Hematopoietic multipotent progenitor cell treated with erythropoietin and hydrocortisone succinate and interleukin-3 and kit ligand, for 17 days (in vitro differentiated cells): ENCODE measurements at regions not wholly inside any gene's neighbourhood (a gene's known extent, or its start where the extent isn't known, plus 50 kb on each side); places are given as distances from the start of the nearest gene placed in this dataset.
"Not testable (repeated sequence)": the region's sequence is repeated elsewhere in the genome, so short reads cannot be mapped to it uniquely, and the experiment has no call there.

ENCODE experiments used
- DNase-seq: peaks from one replicate; pipeline ENCODE4 v3.0.0-alpha.2; 2015; ENCODE audit warnings: low spot score

DNA sequence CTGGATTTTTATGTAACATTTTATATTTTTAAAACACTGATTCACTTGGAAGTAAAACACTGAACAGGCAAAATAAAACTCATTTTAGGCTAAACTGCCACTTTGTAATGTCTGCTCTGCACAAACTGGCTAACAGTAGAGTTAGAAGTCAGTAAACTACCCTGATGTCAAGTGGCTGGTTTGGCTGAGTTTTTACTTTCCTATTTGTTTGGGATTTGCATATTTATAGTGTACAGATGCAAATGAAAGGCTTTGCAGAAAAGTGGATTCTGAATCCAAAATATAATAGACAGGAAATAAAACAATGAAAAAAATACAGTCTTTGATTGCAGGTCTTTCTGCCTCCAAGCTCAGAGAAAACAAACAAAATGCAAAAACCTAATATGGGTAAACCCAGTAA lies 213.1 kb downstream of the CDH26 start:
- DNase-seq: no peak

DNA sequence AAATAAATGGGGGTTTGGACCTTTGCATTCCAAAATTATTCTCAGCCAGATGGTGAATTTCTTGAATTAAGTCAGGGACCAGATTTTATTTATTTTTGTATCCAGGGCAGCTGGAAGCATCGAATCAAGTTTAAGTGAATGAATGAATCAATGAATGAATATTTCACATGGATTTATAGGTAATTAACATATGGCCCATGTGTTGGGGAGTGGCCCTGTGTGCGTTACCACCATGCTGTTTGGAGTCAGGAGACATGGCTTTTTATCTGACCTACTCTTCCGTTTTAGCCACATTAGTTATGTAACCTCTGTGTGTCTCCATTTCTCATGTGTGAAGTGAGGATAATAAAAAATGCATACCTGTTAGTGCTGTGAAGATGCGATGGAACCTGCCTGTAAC lies 213.5 kb downstream of the CDH26 start:
- no peak for DNase-seq

DNA sequence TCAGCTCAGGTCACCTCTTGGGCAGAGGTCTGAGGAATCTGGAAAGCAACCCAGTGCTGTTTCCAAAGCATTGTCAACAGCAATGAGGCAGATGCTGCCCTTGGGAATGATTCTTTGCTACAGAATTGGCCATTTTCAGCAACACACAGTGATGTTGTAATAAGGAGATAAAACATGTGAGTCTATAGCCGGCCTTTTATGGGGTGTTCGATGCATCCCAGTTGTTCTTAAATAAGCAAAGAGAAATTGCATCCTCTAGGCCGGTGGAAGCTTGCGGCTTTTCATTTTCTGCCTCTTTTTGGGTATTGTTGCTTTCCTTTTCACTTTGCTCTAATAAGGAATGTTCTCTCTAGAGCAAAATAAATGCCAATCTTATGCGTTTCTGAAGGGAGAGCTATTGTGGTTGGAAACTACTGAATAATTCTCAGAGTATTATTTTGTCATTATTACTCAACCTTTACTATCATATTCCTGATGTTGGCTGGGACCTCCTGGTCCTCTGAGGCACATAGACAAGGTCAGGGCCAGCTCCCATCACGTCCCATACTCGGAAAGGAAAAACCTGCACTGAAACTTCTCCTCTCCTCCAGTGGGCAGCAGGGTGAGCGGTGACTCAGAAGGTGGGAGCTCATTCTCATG lies 214.2 kb downstream of the CDH26 start:
- no peak for DNase-seq

DNA sequence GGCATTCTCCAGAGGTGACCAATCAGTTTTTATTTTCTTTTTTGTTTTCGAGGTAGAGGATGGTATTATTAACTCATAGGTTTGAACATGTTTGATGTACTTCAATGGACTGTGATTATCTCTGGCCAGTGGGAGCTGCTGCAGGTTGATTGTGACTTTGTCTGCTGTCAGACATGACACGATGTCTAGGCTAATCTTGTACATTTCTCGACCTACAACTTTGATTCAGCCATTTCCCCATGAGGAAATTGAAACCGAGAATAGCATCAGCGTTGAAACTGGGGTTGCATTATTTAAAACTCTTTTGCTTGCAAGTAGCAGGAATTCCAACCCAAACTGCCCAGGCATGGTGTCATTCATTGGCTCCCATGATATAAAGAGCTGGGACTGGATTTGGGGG lies 218.9 kb downstream of the CDH26 start:
- DNase-seq: no peak

DNA sequence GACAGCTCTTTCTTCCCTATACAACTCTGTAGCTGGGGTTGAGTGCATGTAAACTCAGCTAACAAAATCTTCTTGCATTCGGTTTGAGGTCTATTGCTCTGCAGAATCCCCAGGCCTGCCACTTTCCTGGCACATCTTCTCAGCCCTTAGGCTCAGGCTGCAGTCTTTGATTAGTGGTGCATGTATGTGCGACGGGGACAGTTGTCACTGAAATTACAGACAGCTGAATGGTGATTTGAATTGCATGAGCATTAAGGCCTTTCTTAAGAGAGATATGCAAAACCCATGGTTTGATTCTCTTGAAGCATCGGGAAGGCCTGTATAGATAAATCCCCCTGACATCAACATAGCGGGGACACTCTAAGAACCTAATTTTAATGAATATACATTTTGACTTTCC lies 222.8 kb downstream of the CDH26 start:
- no peak for DNase-seq

DNA sequence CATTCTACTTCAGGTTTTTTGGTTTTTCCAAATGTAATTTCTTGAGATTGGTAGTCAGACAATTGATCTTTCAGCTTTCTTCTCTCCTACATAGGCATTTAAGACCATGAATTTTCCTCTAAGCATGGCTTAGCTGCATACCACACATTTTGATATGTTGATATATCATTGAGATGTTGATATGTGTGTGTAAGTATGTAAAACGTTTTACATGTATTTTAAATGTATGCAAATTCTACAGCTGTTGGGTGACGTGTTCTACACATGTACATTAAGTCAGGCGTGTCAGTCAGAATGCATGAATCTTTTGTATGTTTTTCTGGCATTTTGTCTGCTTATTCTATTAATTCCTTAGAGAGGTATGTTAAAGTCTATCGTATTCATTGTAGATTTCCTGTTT lies 228.2 kb downstream of the CDH26 start:
- DNase-seq: no peak

DNA sequence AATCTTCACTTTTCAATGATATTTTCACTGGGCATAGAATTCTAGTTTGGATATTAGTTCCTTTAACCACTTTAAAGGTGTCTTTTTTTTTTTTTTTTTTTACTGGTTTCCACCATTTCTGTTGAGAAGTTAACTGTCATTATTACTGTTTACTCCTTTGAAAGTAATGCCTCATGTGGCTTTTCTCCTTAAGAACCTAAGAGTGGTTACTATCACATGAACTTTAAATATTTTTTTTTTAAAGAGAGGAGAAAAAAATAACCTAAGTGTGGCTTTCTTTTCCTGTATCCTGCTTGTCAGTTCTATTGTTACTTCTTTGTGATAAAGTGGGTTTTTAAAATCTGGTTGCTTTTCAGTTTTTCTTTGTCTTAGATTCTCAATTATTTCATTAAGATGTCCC lies 229.5 kb downstream of the CDH26 start:
- no peak for DNase-seq

DNA sequence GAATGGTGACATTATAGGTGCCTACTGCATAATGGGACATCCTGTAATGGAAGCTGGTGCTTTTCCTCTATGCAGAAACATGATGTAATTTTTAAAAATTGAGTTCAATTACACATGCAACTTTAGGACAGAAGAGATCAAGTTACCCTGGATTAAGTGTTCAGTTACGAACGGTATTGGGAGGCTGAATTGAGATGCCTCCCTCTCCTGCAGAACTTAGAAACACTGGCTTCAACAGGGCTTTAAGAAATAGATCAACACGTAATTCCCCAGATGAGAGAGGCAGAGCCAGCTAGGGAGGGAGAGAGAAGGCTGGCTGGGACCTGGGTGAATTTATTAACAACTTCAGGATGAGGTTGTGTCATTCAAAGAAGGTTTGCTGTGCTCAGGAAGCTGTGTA lies 232.8 kb downstream of the CDH26 start:
- no peak for DNase-seq

DNA sequence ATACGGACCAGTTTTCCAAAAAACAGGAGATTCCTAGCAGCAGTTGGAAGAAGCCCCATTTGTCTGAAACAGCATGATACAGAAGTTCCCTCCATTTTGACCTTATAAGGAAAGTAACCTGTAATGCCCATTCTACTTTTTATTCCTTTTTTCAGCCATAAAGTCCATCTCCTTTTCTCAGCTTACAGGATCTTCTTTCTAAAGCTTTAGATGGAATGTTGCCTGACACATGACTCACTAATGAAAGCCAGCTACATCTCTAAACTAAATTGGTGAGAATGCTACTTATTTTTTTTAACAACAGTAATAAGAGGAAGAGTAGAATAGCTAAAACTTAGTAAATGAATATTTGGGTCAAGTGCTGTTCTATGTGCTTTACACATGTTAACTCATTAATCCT lies 234.1 kb downstream of the CDH26 start:
- DNase-seq: no peak

DNA sequence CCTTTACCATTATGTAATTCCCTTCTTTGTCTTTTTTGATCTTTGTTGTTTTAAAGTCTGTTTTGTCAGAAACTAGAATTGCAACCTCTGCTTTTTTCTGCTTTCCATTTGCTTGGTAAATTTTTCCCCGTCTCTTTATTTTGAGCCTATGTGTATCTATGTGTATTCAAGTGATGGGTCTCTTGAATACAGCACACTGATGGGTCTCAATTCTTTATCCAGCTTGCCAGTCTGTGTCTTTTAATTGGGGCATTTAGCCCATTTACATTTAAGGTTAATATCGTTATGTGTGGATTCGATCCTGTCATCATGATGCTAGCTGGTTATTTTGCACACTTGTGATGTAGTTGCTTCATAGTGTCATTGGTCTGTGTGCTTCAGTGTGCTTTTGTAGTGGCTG lies 240.9 kb downstream of the CDH26 start:
- not testable (repeated sequence) for DNase-seq

DNA sequence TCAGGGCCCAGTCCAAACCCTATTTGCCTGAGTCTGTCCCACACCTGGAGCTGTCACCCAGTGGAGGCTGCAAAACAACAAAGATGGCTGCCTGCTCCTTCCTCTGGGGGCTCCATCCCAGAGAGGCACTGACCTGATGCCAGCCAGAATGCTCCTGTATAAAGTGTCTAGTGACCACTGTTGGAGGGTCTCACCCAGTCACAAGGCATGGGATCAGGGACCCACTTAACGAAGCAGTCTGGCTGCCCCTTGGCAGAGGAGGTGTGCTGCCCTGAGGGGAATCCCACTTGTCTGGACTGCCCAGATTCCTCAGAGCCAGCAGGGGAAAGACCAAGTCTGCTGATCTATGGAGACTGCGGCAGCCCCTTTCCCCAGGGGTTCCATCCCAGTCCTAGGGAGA lies 241.6 kb downstream of the CDH26 start:
- no peak for DNase-seq

DNA sequence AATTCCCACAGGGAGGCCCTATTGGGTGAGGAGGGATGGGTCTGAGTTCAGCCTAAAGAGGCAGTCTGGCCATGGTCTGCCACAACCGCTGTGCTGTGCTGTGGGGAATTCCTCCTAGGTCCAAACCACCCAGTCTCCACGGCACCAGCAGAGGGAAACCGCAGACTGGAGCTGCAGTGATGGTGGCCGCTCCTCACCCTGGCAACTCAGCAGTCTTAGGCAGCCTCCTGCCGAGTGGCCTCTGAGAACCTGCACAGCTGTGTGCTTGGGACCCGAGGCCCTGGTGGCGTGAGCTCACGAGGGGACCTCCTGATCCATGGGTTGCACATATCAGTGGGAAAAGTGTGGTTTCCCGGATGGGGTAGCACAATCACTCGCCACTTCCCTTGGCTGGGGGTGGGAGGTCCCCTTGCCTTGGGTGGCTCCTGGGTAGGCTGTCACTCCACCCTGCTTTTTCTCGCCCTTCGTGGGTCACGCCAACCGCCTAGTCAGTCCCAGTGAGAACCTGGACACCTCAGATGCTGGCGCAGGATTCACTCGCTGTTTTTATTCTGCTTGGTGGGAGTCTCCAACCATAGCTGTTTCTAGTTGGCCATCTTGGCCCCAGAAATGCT lies 242.2 kb downstream of the CDH26 start:
- no peak for DNase-seq

DNA sequence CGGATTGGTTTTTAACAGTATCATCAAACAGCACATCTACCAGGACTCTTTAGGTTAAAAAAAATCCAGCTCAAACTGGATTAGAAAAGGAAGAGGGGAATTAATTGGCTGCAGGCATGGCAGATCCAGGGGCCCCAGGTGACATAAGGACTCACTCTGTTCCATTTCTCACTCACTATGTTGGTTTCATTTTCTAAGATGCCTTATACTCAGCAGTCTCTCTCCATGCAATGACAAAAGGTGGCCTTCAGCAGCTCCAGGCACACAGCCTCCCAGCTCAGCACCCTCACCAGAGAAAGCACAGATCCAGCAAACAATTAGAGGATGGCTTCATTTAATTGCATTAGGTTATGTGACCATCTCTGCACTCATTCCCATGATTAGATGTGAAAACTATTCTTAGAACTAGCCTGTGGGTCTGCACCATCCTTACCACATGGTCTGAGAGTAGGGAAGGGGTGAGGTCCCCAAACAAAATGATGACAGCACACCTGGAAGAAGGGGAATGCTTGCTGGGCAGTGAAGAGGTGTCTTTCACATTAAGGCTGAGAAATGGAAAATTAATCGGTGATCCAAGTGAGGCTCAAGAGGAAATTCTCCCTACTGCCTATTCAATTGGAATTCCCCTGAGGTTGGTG lies 243.1 kb downstream of the CDH26 start:
- no peak for DNase-seq

DNA sequence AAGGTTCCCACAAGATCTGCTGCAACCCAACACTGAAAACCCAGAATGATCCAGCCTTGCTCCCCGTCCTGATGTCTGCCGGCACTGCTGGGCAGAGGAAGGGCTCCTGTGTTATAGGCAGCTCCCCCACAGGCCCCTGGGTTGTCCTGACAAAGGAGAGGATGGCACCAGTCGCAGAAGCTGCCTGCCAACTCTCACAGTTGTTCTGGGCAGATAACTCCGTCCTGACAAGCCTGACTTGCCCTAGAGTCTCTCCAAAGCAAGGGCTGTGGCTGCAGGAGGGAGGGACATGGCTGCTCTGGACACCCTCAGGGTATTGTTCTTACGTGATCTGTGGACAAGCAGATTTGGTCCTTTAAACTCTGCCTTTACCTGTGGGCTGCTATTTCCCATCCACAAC lies 243.8 kb downstream of the CDH26 start:
- DNase-seq: peak; percentile 30

DNA sequence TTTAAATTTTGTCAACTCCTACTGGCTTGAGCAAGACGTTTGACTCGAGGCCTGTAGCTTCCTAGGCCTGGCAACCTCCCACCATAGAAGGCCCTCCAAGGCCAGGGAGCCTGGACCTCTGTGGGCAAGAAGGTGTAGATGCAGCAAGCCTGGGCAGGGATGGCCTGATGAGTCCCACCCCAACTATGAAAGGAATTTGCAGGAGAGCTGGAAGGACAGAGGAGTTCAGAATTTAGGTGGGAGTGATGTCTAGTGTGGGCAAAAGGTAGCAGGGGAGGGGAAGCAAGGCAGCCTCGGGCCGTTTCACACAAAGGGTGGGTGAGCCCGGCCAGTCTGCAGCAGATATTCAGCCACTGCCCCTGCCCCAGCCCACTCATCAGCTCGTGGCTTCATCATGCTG lies 245.2 kb downstream of the CDH26 start:
- DNase-seq: no peak

DNA sequence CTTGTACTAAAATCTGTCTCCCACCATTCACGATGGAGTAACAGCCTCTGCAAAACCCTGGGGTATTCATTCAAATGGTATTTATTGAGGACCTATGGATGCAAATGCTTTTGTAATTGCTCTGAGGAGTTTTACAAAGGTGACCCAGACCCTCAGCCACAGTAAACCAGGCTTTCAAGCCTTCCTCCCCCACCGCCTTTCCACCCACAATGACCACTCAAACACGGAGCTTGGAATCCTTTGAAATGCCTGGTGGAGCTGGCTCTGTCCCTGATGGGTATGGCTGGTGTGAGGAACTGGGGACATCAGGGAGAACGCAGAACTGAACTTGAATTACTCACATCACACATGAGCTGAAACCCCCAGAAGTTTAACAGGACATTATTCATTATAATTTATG lies 246.4 kb downstream of the CDH26 start:
- no peak for DNase-seq

DNA sequence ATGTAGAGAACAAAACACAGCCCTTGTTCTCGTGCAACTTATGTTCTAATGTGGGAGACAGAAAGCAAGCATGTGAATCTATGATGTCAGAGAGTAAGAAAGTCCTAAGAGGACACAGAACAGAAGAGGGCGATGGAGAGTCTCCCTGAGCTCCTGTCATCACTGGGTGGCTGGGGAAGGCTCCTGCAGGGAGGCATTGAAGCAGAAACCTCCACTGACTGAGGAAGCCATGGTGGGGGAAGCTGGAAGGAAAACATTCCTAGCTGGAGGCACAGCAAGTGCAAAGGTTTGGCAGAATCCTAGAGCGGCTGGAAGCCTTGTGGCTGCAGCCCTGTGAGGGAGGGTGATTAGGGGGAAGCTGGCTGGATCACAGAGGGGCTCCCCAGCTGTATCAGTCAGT lies 248.0 kb downstream of the CDH26 start:
- DNase-seq: peak; percentile 11

DNA sequence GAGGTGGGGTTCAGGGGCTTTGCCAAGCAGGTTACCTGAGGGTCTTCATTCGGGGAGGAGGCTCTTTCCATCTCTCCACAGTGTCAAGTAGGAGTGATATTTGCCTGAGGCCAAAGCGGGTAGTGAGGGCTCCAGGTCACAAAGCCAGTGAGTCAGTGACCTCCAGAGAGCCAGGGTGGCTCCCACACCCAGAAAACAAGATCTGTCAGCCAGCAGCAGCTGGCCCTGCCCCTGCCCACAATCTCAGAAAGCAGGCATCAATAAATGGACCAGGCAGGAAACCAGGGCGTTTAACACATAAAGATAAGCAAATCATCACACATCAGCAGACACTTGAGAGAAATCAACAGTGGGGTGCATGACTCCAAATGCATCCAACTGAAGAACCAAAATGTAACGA lies 250.8 kb downstream of the CDH26 start:
- DNase-seq: peak; percentile 30

DNA sequence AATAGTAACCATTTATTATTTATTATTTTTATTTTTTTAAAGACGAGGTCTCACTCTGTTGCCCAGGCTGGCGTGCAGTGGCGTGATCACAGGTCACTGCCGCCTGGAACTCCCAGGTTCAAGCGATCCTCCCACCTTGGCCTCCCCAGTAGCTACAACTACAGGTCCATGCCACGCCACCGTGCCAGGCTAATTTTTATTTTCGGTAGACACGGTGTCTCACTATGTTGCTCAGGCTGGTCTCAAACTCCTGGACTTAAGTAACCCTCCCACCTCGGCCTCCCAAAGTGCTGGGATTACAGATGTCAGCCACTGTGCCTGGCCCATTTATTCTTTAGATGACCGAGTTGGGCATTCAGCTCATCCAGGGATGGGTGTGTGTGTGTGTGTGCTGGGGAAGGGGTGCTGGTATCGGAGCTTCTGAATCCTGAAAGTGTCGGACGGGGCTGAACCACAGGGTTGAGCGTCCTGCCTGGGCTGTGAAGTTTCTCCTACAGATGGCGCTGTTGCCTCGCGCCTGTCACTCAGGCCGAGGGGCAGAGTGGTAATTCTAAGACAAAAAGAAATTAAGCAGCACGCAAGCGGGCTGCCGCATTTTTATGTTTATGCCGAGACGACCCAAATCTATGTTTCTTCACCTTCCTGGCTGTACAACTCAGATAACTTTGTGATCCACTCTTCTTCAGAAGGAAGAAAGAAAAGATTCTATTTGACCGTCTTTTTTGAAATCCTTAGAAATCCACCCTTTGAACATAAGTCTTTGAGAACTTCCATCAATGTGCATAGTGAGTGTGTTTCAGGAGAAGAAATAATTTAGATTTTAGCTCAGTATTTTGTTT lies 252.8 kb downstream of the CDH26 start:
- peak; percentile 48 for DNase-seq

DNA sequence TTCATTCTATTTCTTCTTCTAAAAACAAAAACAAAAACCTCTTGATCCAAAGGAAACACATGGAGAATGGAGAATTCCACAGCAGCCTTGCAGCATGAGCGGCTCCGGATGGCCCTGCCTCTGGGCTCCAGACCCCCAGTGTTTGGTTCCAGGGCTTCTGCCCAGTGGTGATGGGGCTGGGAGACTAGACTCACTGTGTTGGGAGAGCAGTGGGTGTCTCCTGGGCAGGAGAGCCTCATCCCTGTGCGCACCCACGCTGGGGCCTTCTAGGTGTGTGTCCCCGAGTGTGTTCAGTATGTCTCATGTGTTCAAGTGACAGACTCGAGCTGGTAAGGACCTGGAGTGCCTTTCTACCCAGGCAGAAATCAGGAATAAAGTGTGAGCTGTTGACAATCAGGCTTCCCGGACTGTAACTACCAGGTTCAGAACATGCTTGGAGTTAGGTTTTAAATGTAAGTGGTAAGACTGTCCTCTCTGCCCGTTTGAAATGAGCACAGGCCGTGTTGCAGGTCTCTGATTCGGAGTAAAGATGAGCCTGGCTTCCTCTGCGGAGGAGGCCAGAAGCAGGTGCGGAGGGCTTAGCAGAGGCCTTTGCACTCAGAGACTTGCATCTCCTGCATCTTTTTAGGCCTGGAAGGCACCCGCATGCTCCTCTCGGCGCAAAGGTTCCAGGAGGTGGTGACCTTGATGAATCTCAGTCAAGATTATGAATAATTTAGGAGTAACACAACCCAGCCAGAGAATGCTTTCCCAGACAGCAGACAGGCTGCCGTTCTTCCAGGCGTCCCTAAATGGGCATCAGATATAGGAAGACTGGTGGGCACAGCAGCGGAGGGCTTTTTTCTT lies 253.6 kb downstream of the CDH26 start:
- no peak for DNase-seq

DNA sequence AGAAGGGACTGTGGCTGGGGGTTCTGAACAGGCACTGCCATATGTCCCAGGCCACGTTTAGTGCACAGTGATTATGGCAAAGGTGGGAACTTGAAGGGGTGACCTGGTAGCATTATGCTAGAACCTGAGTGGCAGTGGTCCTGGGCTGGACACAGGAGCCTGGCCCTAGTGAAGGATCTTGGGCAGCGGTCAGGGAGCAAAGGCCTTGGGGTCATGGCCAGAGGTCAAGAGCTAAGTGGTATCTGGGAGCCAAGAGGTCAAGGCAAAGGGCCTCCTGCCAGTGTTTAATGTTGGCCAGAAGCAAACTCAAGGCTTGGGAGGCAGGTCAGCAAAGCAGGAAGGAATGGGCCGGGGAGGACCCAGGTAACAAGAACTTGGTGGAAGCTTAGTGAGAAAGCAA lies 254.5 kb downstream of the CDH26 start:
- no peak for DNase-seq
